AG04450 (cell line): ENCODE measurements at regions not wholly inside any gene's neighbourhood (a gene's known extent, or its start where the extent isn't known, plus 50 kb on each side); places are given as distances from the start of the nearest gene placed in this dataset.

ENCODE experiments used
- CTCF ChIA-PET: fragments of 300-600, 350-600 bp; formaldehyde crosslinking; extraction: SDS; loops from one replicate; lab custom pipeline; 2022; ENCODE audit warnings: antibody characterized with exemption, inconsistent platforms; lab: Charles Lee
- POLR2A ChIA-PET: fragments of 350-600 bp; formaldehyde crosslinking; extraction: SDS; loops from one replicate; lab custom pipeline; 2021; ENCODE audit warnings: antibody characterized with exemption, inconsistent platforms; lab: Yijun Ruan, JAX
- DNase-seq: peaks from one replicate; pipeline ENCODE4 v3.0.0-alpha.2; 2011; ENCODE audit warnings: low read depth, low spot score
- H3K27ac ChIP-seq: one replicate; pipeline ENCODE4 v1.5.1; 2012; ENCODE audit warnings: low read depth, low read length, control low read depth
- H3K27me3 ChIP-seq: one replicate; pipeline ENCODE4 v1.6.0; 2012; ENCODE audit warnings: low read length; ENCODE audit not compliant: control insufficient read depth, insufficient read depth
- H3K4me3 ChIP-seq: 2 replicates; pipeline ENCODE4 v1.5.1; 2011; ENCODE audit warnings: mild to moderate bottlenecking, low read depth, low read length, control low read depth
- H3K9me3 ChIP-seq: 2 replicates; pipeline ENCODE4 v1.5.1; 2012; ENCODE audit warnings: low read length; ENCODE audit not compliant: control insufficient read depth, insufficient read depth
- CTCF ChIP-seq: IDR thresholded peaks from 2 replicates; pipeline ENCODE4 v1.5.1; 2011; ENCODE audit warnings: low read depth, low read length, control low read depth, inconsistent platforms

GRCh38 chr12:78398750-78399149 lies 465.8 kb upstream of the SYT1 start:
- Histone ChIP-seq H3K9me3 (no peaks in the 10 kb centered on the region), H3K27ac (no peak overlapping the region), H3K4me3 (no peak overlapping the region), H3K27me3 (no peaks in the 10 kb centered on the region)
- ChIA-PET POLR2A (no interaction called here), CTCF (no interaction called here)
- no peak for DNase-seq
- TF ChIP-seq CTCF = no peak

- no peaks in the 10 kb centered on the region for H3K9me3 ChIP-seq
- DNase-seq = no peak
- ChIA-PET CTCF (interaction anchor here (0.6 to 1.2 kb wide), 3 partner anchors 9 to 33 kb away, joined by 3 read pairs; no protein-coding TSS in a partner anchor), POLR2A (no interaction called here)
- no peak for TF ChIP-seq CTCF
- H3K27ac ChIP-seq = no peak overlapping the region
- H3K27me3 ChIP-seq = no peaks in the 10 kb centered on the region
- H3K4me3 ChIP-seq = no peak overlapping the region
These were observed 462.0 kb upstream of the SYT1 start for GRCh38 chr12:78402366-78403134.

GRCh38 chr12:78403136-78403535 lies 461.4 kb upstream of the SYT1 start:
- no peaks in the 10 kb centered on the region for H3K9me3 ChIP-seq
- no peak overlapping the region for H3K4me3 ChIP-seq
- no peaks in the 10 kb centered on the region for H3K27me3 ChIP-seq
- H3K27ac ChIP-seq = no peak overlapping the region
- no peak for DNase-seq
- TF ChIP-seq CTCF = no peak
- CTCF ChIA-PET = interaction anchor here (1.0 kb wide), 1 partner anchor 11 kb away, joined by 3 read pairs; no protein-coding TSS in a partner anchor
- POLR2A ChIA-PET = no interaction called here

- Histone ChIP-seq H3K4me3 (no peak overlapping the region), H3K9me3 (no peaks in the 10 kb centered on the region), H3K27ac (no peak overlapping the region), H3K27me3 (no peaks in the 10 kb centered on the region)
- TF ChIP-seq CTCF = no peak
- POLR2A ChIA-PET = interaction anchor here (0.7 kb wide), 1 partner anchor 164 kb away, joined by 4 read pairs; no protein-coding TSS in a partner anchor
- no peak for DNase-seq
- CTCF ChIA-PET = interaction anchor here (0.6 to 1.0 kb wide), 2 partner anchors 11 to 767 kb away, joined by 3 read pairs; no protein-coding TSS in a partner anchor
These were observed 460.9 kb upstream of the SYT1 start for GRCh38 chr12:78403681-78404080.

GRCh38 chr12:78406213-78406612 lies 458.4 kb upstream of the SYT1 start:
- TF ChIP-seq CTCF = no peak
- Histone ChIP-seq H3K9me3 (no peaks in the 10 kb centered on the region), H3K27ac (no peak overlapping the region), H3K4me3 (no peak overlapping the region), H3K27me3 (no peaks in the 10 kb centered on the region)
- ChIA-PET CTCF (interaction anchor here (0.9 kb wide), 1 partner anchor 13 kb away, joined by 4 read pairs; no protein-coding TSS in a partner anchor), POLR2A (no interaction called here)
- no peak for DNase-seq
